GM12878 (cell line): ENCODE measurements at regions not wholly inside any gene's neighbourhood (a gene's known extent, or its start where the extent isn't known, plus 50 kb on each side); places are given as distances from the start of the nearest gene placed in this dataset.

Experiments used
- ATAC-seq: fragments of 200-7000 bp; cut with Tn5 transposase; 3 replicates; pipeline ENCODE4 v1.9.1; 2020; ENCODE audit warnings: mild to moderate bottlenecking, moderate library complexity
- BruUV-seq: library from RNA; stranded (reverse); fragments of 400-500 nt; replicated peaks from 2 replicates; lab custom pipeline; 2021; lab: Mats Ljungman, UMichigan
- CTCF ChIA-PET: fragments of 300-600 bp; sonication (Branson Sonifier 250); formaldehyde crosslinking; extraction: SDS; loops from one replicate; lab custom pipeline; 2021; ENCODE audit warnings: inconsistent platforms; lab: Yijun Ruan, JAX
- POLR2A ChIA-PET: fragments of 350-600 bp; formaldehyde crosslinking; extraction: SDS; loops from one replicate; lab custom pipeline; 2021; ENCODE audit warnings: inconsistent platforms; lab: Charles Lee
- RAD21 ChIA-PET: fragments of 300-600 bp; sonication (Branson Sonifier 250); formaldehyde crosslinking; loops from one replicate; lab custom pipeline; 2023; ENCODE audit warnings: antibody characterized with exemption; ENCODE audit not compliant: unreplicated experiment; lab: Charles Lee
- SMC1A ChIA-PET: fragments of 300-600 bp; sonication (Branson Sonifier 250); formaldehyde crosslinking; loops from one replicate; lab custom pipeline; 2023; ENCODE audit not compliant: unreplicated experiment, uncharacterized antibody; lab: Charles Lee
- DNase-seq: peaks from one replicate; pipeline ENCODE4 v3.0.0-alpha.2; 2011; ENCODE audit warnings: low read depth, low spot score
- FAIRE-seq: peaks from 3 replicates; lab custom pipeline; 2011; peaks lifted over from hg19 to GRCh38; lab: Jason Lieb, UNC
- H2AFZ ChIP-seq: 2 replicates; pipeline ENCODE4 v1.6.0; 2011; ENCODE audit warnings: low read depth, low read length, control low read depth; ENCODE audit not compliant: control insufficient read depth
- H3K27ac ChIP-seq: 2 replicates; pipeline ENCODE4 v1.5.1; 2011; ENCODE audit warnings: control low read depth; ENCODE audit not compliant: control insufficient read depth, insufficient read depth
- H3K27me3 ChIP-seq, 2 experiments: replicated peaks in 1 of 2; 2 replicates each; pipeline versions ENCODE4 v1.6.0 to v1.6.1; 2011; ENCODE audit warnings: low read length in 1 of 2; ENCODE audit not compliant: control insufficient read depth in 2 of 2, insufficient read depth in 2 of 2
- H3K36me3 ChIP-seq, 2 experiments: 2 replicates each; pipeline ENCODE4 v1.5.1; 2011; ENCODE audit warnings: low read length in 1 of 2; ENCODE audit not compliant: control insufficient read depth in 2 of 2, insufficient read depth in 2 of 2
- H3K4me1 ChIP-seq: 2 replicates; pipeline ENCODE4 v1.6.1; 2011; ENCODE audit warnings: mild to moderate bottlenecking, low read length, moderate library complexity, mixed read lengths; ENCODE audit not compliant: control insufficient read depth, insufficient read depth
- H3K4me2 ChIP-seq: 2 replicates; pipeline ENCODE4 v1.6.0; 2011; ENCODE audit warnings: control low read depth; ENCODE audit not compliant: control insufficient read depth, insufficient read depth
- H3K4me3 ChIP-seq: fragments of 200-600 bp; sonication (generic); 2 replicates; pipeline ENCODE4 v1.5.1; 2016
- H3K79me2 ChIP-seq: 2 replicates; pipeline ENCODE4 v1.6.0; 2011; ENCODE audit warnings: low read length; ENCODE audit not compliant: control insufficient read depth, insufficient read depth
- H3K9ac ChIP-seq: 2 replicates; pipeline ENCODE4 v1.8.0; 2011; ENCODE audit warnings: low read length, control low read depth, mixed read lengths; ENCODE audit not compliant: control insufficient read depth, insufficient read depth
- H3K9me3 ChIP-seq: replicated peaks from 3 replicates; pipeline ENCODE4 v1.5.1; 2011; ENCODE audit warnings: mild to moderate bottlenecking, low read length; ENCODE audit not compliant: control insufficient read depth, insufficient read depth
- H4K20me1 ChIP-seq: 2 replicates; pipeline ENCODE4 v1.6.0; 2011; ENCODE audit not compliant: control insufficient read depth, insufficient read depth
- BRCA1 ChIP-seq: IDR thresholded peaks from 2 replicates; pipeline ENCODE4 v1.6.1; 2011; ENCODE audit warnings: low read depth, low read length, improper control_type of control experiment
- CEBPB ChIP-seq, 2 experiments: fragments of 150-350 bp in 1 of 2; IDR thresholded peaks; 2 replicates each; pipeline ENCODE4 v1.6.1; 2012 to 2014; ENCODE audit warnings: low read depth in 2 of 2, low read length in 2 of 2, borderline replicate concordance in 1 of 2, inconsistent platforms in 1 of 2
- CHD1 ChIP-seq: IDR thresholded peaks from 2 replicates; pipeline ENCODE4 v1.6.1; 2012; ENCODE audit warnings: low read depth, low read length, improper control_type of control experiment
- HDGF ChIP-seq: fragments of 450-650 bp; IDR thresholded peaks from 2 replicates; pipeline ENCODE4 v1.6.1; 2016; ENCODE audit warnings: antibody characterized with exemption
- JUND ChIP-seq: IDR thresholded peaks from 2 replicates; pipeline ENCODE4 v1.6.1; 2012; ENCODE audit warnings: low read depth, mild to moderate bottlenecking, low read length, improper control_type of control experiment, moderate library complexity
- KDM1A ChIP-seq: fragments of 200-600 bp; sonication (generic); IDR thresholded peaks from 2 replicates; pipeline ENCODE4 v1.6.1; 2016; ENCODE audit warnings: borderline replicate concordance
- RAD51 ChIP-seq: fragments of 450-650 bp; IDR thresholded peaks from 2 replicates; pipeline ENCODE4 v1.6.1; 2016; ENCODE audit warnings: moderate library complexity, mild to moderate bottlenecking, inconsistent platforms
- RBBP5 ChIP-seq: fragments of 200-600 bp; sonication (generic); conservative IDR thresholded peaks from 2 replicates; pipeline ENCODE4 v1.6.1; 2016
- RUNX3 ChIP-seq: IDR thresholded peaks from 2 replicates; pipeline ENCODE4 v1.6.1; 2012; ENCODE audit warnings: low read length, inconsistent platforms
- TBL1XR1 ChIP-seq: IDR thresholded peaks from 2 replicates; pipeline ENCODE4 v1.6.1; 2012; ENCODE audit warnings: low read depth, low read length, improper control_type of control experiment
- ZNF207 ChIP-seq: fragments of 450-650 bp; IDR thresholded peaks from 2 replicates; pipeline ENCODE4 v1.6.1; 2014; ENCODE audit warnings: antibody characterized with exemption, mild to moderate bottlenecking, borderline replicate concordance
- ZZZ3 ChIP-seq: IDR thresholded peaks from 2 replicates; pipeline ENCODE4 v1.6.1; 2011; ENCODE audit warnings: low read depth; ENCODE audit not compliant: control insufficient read depth, insufficient read length
- WGBS: methylation state at CpG from one replicate; pipeline ENCODE4 v1.1.6; 2016; ENCODE audit warnings: low lambda C conversion rate; ENCODE audit not compliant: insufficient replicate concordance, insufficient coverage; ENCODE audit errors: missing lambda C conversion rate; 5-methylcytosine and 5-hydroxymethylcytosine counted together
- in situ Hi-C: fragments of 300-500 bp; cut with MboI; formaldehyde crosslinking; loops from 9 replicates; pipeline ENCODE4 v1.14.3; 2018; ENCODE audit warnings: mixed read lengths
- intact Hi-C: fragments of 100-400 bp; cut with micrococcal nuclease; formaldehyde crosslinking; loops from one replicate; pipeline ENCODE4 v1.14.2; 2022; ENCODE audit not compliant: unreplicated experiment
- TF ChIP-seq, protein P1 (sequence below): IDR thresholded peaks from 2 replicates; pipeline ENCODE4 v1.6.1; 2012; ENCODE audit warnings: low read length, inconsistent platforms
- TF ChIP-seq, protein P2 (sequence below): fragments of 450-650 bp; formaldehyde crosslinking; IDR thresholded peaks from 2 replicates; pipeline ENCODE4 v1.4.0; 2022; ENCODE audit warnings: mild to moderate bottlenecking, moderate library complexity

GRCh38 chr17:74151551-74152315, 51.7 kb upstream of the RPL38 start:
- SMC1A ChIA-PET, result no interaction called here
- TF ChIP-seq TBL1XR1, result no peak
- no peak for TF ChIP-seq RUNX3
- TF ChIP-seq, protein P1, sequence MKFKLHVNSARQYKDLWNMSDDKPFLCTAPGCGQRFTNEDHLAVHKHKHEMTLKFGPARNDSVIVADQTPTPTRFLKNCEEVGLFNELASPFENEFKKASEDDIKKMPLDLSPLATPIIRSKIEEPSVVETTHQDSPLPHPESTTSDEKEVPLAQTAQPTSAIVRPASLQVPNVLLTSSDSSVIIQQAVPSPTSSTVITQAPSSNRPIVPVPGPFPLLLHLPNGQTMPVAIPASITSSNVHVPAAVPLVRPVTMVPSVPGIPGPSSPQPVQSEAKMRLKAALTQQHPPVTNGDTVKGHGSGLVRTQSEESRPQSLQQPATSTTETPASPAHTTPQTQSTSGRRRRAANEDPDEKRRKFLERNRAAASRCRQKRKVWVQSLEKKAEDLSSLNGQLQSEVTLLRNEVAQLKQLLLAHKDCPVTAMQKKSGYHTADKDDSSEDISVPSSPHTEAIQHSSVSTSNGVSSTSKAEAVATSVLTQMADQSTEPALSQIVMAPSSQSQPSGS, result no peak
- TF ChIP-seq, protein P2, sequence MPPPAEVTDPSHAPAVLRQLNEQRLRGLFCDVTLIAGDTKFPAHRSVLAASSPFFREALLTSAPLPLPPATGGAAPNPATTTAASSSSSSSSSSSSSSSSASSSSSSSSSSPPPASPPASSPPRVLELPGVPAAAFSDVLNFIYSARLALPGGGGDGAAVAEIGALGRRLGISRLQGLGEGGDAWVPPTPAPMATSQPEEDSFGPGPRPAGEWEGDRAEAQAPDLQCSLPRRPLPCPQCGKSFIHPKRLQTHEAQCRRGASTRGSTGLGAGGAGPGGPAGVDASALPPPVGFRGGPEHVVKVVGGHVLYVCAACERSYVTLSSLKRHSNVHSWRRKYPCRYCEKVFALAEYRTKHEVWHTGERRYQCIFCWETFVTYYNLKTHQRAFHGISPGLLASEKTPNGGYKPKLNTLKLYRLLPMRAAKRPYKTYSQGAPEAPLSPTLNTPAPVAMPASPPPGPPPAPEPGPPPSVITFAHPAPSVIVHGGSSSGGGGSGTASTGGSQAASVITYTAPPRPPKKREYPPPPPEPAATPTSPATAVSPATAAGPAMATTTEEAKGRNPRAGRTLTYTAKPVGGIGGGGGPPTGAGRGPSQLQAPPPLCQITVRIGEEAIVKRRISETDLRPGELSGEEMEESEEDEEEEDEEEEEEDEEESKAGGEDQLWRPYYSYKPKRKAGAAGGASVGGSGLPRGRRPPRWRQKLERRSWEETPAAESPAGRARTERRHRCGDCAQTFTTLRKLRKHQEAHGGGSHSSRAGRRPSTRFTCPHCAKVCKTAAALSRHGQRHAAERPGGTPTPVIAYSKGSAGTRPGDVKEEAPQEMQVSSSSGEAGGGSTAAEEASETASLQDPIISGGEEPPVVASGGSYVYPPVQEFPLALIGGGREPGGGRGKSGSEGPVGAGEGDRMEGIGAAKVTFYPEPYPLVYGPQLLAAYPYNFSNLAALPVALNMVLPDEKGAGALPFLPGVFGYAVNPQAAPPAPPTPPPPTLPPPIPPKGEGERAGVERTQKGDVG (CRISPR knock-in tag), result no peak
- no peak for TF ChIP-seq CEBPB (IDR thresholded peaks at IDR 0.05; ENCODE audit: borderline replicate concordance in 1 of 2, low read depth in 2 of 2, low read length in 2 of 2)
- TF ChIP-seq RAD51, result no peak
- TF ChIP-seq HDGF, result no peak
- no peak for TF ChIP-seq ZZZ3
- TF ChIP-seq CHD1, result no peak
- TF ChIP-seq RBBP5, result no peak
- TF ChIP-seq ZNF207, result no peak
- TF ChIP-seq JUND, result no peak
- TF ChIP-seq BRCA1, result no peak
- no peak for TF ChIP-seq KDM1A
- TF ChIP-seq, all 136 proteins: peak for 0
- Histone ChIP-seq H2AFZ (no peak overlapping the region), H3K4me1 (no peaks in the 10 kb centered on the region), H3K36me3 (no peaks in the 10 kb centered on the region), H3K4me2 (no peak overlapping the region), H3K9ac (no peak overlapping the region), H3K27ac (no peak overlapping the region), H4K20me1 (no peaks in the 10 kb centered on the region), H3K27me3 (no peaks in the 10 kb centered on the region; a peak in 1 of 4 replicates), H3K79me2 (no peaks in the 10 kb centered on the region), H3K9me3 (no peaks in the 10 kb centered on the region), H3K4me3 (no peak overlapping the region)
- BruUV-seq, result no TSS peak
- WGBS, result 34% methylated on average over 18 of the region's 18 CpGs
- ChIA-PET RAD21 (no interaction called here), POLR2A (no interaction called here), CTCF (no interaction called here)
- in situ Hi-C loops (no loop called here), intact Hi-C loops (no loop called here)
- no peak for ATAC-seq
- no peak for DNase-seq
- FAIRE-seq, result no peak
